PC-9 (cell line): ENCODE measurements at regions not wholly inside any gene's neighbourhood (a gene's known extent, or its start where the extent isn't known, plus 50 kb on each side); places are given as distances from the start of the nearest gene placed in this dataset.

Experiments used
- BruUV-seq: library from RNA; stranded (reverse); fragments of 400-500 nt; replicated peaks from 2 replicates; lab custom pipeline; 2021; lab: Mats Ljungman, UMichigan
- CTCF ChIA-PET: fragments of 300-600 bp; sonication (Branson Sonifier 250); formaldehyde crosslinking; loops from one replicate; lab custom pipeline; 2022; ENCODE audit warnings: antibody characterized with exemption; lab: Charles Lee
- POLR2A ChIA-PET: fragments of 300-600 bp; sonication (Branson Sonifier 250); formaldehyde crosslinking; loops from one replicate; lab custom pipeline; 2022; ENCODE audit warnings: antibody characterized with exemption; ENCODE audit not compliant: unreplicated experiment; lab: Charles Lee
- DNase-seq, 2 experiments: peaks; one replicate each; pipeline versions ENCODE4 v3.0.0 to v3.0.0-alpha.2; 2015 to 2022; ENCODE audit warnings: mixed read lengths in 1 of 2
- H2AFZ ChIP-seq: fragments of 200-600 bp; sonication (generic); 2 replicates; pipeline ENCODE4 v1.8.1; 2017; ENCODE audit warnings: antibody characterized with exemption
- H3F3A ChIP-seq: fragments of 200-600 bp; sonication (generic); 2 replicates; pipeline ENCODE4 v1.8.1; 2017; ENCODE audit warnings: antibody characterized with exemption, mild to moderate bottlenecking, low read depth; ENCODE audit not compliant: insufficient read depth
- H3K27ac ChIP-seq: fragments of 200-600 bp; sonication (generic); 2 replicates; pipeline ENCODE4 v1.6.1; 2016; ENCODE audit warnings: mixed run types
- H3K27me3 ChIP-seq: fragments of 200-600 bp; sonication (generic); 2 replicates; pipeline ENCODE4 v1.6.1; 2016; ENCODE audit warnings: low read depth, mixed run types; ENCODE audit not compliant: insufficient read depth
- H3K36me3 ChIP-seq: fragments of 200-600 bp; sonication (generic); 2 replicates; pipeline ENCODE4 v1.6.1; 2016; ENCODE audit warnings: low read depth, mixed run types
- H3K4me1 ChIP-seq: fragments of 200-600 bp; sonication (generic); replicated peaks from 2 replicates; pipeline ENCODE4 v1.6.1; 2016; ENCODE audit warnings: mixed run types; ENCODE audit not compliant: insufficient read depth
- H3K4me2 ChIP-seq: fragments of 200-600 bp; sonication (generic); 2 replicates; pipeline ENCODE4 v1.6.1; 2017; ENCODE audit warnings: mixed run types
- H3K4me3 ChIP-seq: fragments of 200-600 bp; sonication (generic); 2 replicates; pipeline ENCODE4 v1.6.1; 2016; ENCODE audit warnings: mixed run types
- H3K79me2 ChIP-seq: fragments of 200-600 bp; sonication (generic); 2 replicates; pipeline ENCODE4 v1.6.1; 2017; ENCODE audit warnings: low read depth, mixed run types
- H3K9me2 ChIP-seq: fragments of 200-600 bp; sonication (generic); 2 replicates; pipeline ENCODE4 v1.8.1; 2017; ENCODE audit warnings: mild to moderate bottlenecking; ENCODE audit not compliant: insufficient read depth
- H3K9me3 ChIP-seq: fragments of 200-600 bp; sonication (generic); 2 replicates; pipeline ENCODE4 v1.8.1; 2016; ENCODE audit warnings: low read depth; ENCODE audit not compliant: insufficient read depth
- H4K20me1 ChIP-seq: fragments of 200-600 bp; sonication (generic); 2 replicates; pipeline ENCODE4 v1.8.1; 2017; ENCODE audit not compliant: insufficient read depth
- CTCF ChIP-seq: fragments of 200-600 bp; sonication (generic); conservative IDR thresholded peaks from 2 replicates; pipeline ENCODE4 v1.6.1; 2017; ENCODE audit warnings: mixed run types, antibody characterized with exemption, mild to moderate bottlenecking, moderate library complexity
- EZH2 ChIP-seq: fragments of 200-600 bp; sonication (generic); IDR thresholded peaks from 2 replicates; pipeline ENCODE4 v1.8.0; 2017; ENCODE audit warnings: antibody characterized with exemption, low read depth
- intact Hi-C: fragments of 100-400 bp; cut with micrococcal nuclease; formaldehyde crosslinking; loops from one replicate; pipeline ENCODE4 v1.10.0; 2022; ENCODE audit not compliant: unreplicated experiment

DNA sequence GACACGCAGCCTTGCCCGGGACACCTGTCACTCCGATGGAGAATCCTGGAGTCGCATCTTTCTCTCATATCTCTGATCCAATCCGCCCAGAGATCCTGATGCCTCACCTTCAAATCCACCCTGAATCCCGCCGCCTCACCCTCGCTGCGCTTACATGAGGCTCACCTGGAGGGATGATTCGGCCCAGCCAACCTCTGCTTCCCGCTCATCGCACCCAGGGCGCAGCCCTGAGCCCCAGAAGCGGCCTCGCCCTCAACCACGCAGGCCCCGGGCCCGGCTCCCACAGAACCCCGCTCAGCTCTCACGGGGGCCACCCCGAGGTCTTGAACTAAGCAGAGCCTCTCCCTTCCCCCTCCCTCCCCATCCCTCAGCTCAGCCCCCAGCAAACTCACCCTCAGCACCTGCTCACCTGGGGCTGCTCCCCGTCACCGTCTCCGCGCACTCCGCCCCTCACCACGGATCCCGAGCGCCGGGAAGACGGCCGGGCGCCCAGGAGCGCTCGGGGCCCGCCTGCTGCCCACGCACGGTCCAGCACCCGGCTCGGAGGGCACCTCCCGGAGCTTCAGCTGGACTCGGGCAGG is 160.0 kb downstream of the NDUFA10 start:
- no peaks in the 10 kb centered on the region for H3K4me1 ChIP-seq
- peaks cover 34% of the 10 kb centered on the region for H3F3A ChIP-seq
- H3K9me3 ChIP-seq: peaks cover 34% of the 10 kb centered on the region
- ChIA-PET POLR2A (no interaction called here), CTCF (no interaction called here)
- no peak overlapping the region for H2AFZ ChIP-seq
- no peaks in the 10 kb centered on the region for H3K9me2 ChIP-seq
- H3K4me3 ChIP-seq: no peak overlapping the region
- TF ChIP-seq CTCF (no peak), EZH2 (no peak)
- no peak overlapping the region for H3K4me2 ChIP-seq
- BruUV-seq: no TSS peak
- H3K27ac ChIP-seq: no peak overlapping the region
- no peaks in the 10 kb centered on the region for H3K79me2 ChIP-seq
- H3K36me3 ChIP-seq: no peaks in the 10 kb centered on the region
- no peak for DNase-seq
- peaks cover 22% of the 10 kb centered on the region for H3K27me3 ChIP-seq
- intact Hi-C loops: no loop called here
- H4K20me1 ChIP-seq: no peaks in the 10 kb centered on the region

DNA sequence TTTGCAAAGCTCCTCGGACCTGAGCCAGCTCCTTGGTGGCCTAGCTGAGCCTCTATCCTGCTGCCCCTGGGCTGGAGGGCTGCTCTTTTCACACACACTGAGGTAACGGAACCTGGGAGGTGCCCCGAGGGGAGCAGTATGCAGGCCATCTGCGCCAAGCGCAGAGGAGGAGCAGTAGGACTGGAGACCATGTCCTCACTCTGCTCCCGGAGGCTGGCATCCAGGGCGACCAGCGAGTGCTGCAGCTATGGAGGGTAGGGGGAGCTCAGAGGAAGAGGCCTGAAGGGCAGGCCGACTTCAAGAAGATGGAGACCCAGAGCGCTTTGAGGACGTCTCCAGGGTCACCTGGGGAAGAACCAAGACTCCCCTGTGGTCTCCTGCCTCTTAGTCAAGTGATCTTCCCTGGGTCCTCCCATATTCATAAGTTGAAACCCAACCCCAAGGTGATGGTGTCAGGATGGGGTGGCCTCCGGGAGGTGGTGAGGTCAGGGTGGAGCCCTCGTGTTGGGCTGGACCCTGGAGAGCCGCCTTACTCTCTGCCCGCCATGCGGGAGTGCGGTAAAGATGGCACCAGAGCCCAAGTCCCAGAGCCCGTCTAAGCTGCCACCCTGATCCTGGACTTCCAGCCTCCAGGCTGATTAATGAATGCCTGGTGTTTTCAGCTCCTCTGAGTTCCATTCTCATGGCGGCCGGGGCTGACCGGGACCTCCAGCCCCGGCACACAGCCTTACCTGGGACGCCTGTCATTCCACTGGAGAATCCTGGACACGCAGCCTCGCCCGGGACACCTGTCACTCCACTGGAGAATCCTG is 160.7 kb downstream of the NDUFA10 start:
- Histone ChIP-seq H3K4me1 (no peaks in the 10 kb centered on the region), H3K9me2 (no peaks in the 10 kb centered on the region), H3K4me2 (no peak overlapping the region), H3K27me3 (peaks cover 20% of the 10 kb centered on the region), H3K9me3 (peaks cover 34% of the 10 kb centered on the region), H2AFZ (no peak overlapping the region), H3F3A (peaks cover 34% of the 10 kb centered on the region), H3K27ac (no peak overlapping the region), H3K79me2 (no peaks in the 10 kb centered on the region), H3K4me3 (no peak overlapping the region), H3K36me3 (no peaks in the 10 kb centered on the region), H4K20me1 (no peaks in the 10 kb centered on the region)
- BruUV-seq: no TSS peak
- ChIA-PET POLR2A (interaction anchor here (0.6 kb wide), 1 partner anchor 746 kb away, joined by 8 read pairs; no protein-coding TSS in a partner anchor), CTCF (no interaction called here)
- intact Hi-C loops: no loop called here
- no peak for TF ChIP-seq EZH2
- TF ChIP-seq CTCF: no peak
- no peak for DNase-seq

GRCh38 chr2:239862613-239863012 is 162.5 kb downstream of the NDUFA10 start:
- H3K4me1 ChIP-seq: no peaks in the 10 kb centered on the region
- BruUV-seq: no TSS peak
- peaks cover 18% of the 10 kb centered on the region for H3K9me3 ChIP-seq
- no peaks in the 10 kb centered on the region for H3K79me2 ChIP-seq
- H3K27me3 ChIP-seq: peaks cover 29% of the 10 kb centered on the region
- POLR2A ChIA-PET: no interaction called here
- TF ChIP-seq EZH2: no peak
- no peak for TF ChIP-seq CTCF
- intact Hi-C loops: no loop called here
- CTCF ChIA-PET: no interaction called here
- peaks cover 20% of the 10 kb centered on the region for H3F3A ChIP-seq
- DNase-seq: no peak
- no peak overlapping the region for H2AFZ ChIP-seq
- H3K4me3 ChIP-seq: no peak overlapping the region
- H3K4me2 ChIP-seq: no peak overlapping the region
- no peaks in the 10 kb centered on the region for H4K20me1 ChIP-seq
- H3K27ac ChIP-seq: no peak overlapping the region
- no peaks in the 10 kb centered on the region for H3K9me2 ChIP-seq
- H3K36me3 ChIP-seq: no peaks in the 10 kb centered on the region
